Adrenal gland (tissue), 9 donors: ENCODE measurements at regions not wholly inside any gene's neighbourhood (a gene's known extent, or its start where the extent isn't known, plus 50 kb on each side); places are given as distances from the start of the nearest gene placed in this dataset.

Source experiments
- DNase-seq, 7 donors: peaks; one replicate each; pipeline ENCODE4 v3.0.0-alpha.2; 2019 to 2020
- H3K27ac ChIP-seq, 5 donors: fragments of 200-600 bp; sonication (generic) in 4 of 5; 1 replicate in 3 of 5; 2 replicates in 2 of 5; pipeline versions ENCODE4 v1.5.1 to v1.8.0; 2016 to 2020; ENCODE audit warnings: mild to moderate bottlenecking in 1 of 5
- H3K27me3 ChIP-seq: fragments of 200-600 bp; 2 replicates; pipeline ENCODE4 v1.8.0; 2021
- H3K36me3 ChIP-seq, 2 donors: fragments of 200-600 bp; replicated peaks in 1 of 2; 1 replicate in 1 of 2; 2 replicates in 1 of 2; pipeline versions ENCODE4 v1.5.1 to v1.8.0; 2018 to 2022
- H3K4me1 ChIP-seq, 2 donors: fragments of 200-600 bp; replicated peaks in 1 of 2; 1 replicate in 1 of 2; 2 replicates in 1 of 2; pipeline versions ENCODE4 v1.5.1 to v1.8.0; 2018 to 2021
- H3K4me3 ChIP-seq, 4 donors: fragments of 200-600 bp; sonication (generic) in 3 of 4; one replicate each; pipeline ENCODE4 v1.5.1; 2016 to 2018
- H3K9me3 ChIP-seq, 3 donors: fragments of 200-600 bp; sonication (generic) in 1 of 3; replicated peaks in 1 of 3; 1 replicate in 2 of 3; 2 replicates in 1 of 3; pipeline versions ENCODE4 v1.5.1 to v1.8.0; 2016 to 2021
- POLR2A ChIP-seq, 2 donors: fragments of 450-650 bp; IDR thresholded peaks; one replicate each; pipeline ENCODE4 v1.6.1; 2017; ENCODE audit warnings: antibody characterized with exemption in 2 of 2, mild to moderate bottlenecking in 2 of 2, moderate library complexity in 1 of 2
- WGBS, 4 donors: extraction: QIAGEN DNeasy Blood & Tissue Kit in 2 of 4; methylation state at CpG; one replicate each; pipeline versions ENCODE4 v1.1.5 to v1.1.7; 2013 to 2017; 5-methylcytosine and 5-hydroxymethylcytosine counted together
- intact Hi-C, 2 donors: fragments of 100-400 bp; cut with DNase I; formaldehyde crosslinking; loops; one replicate each; pipeline versions ENCODE4 v1.14.1 to v1.15.0; 2022 to 2023
- TF ChIP-seq, protein P1 (sequence below), 6 experiments: fragments of 450-650 bp in 4 of 6; fragments of 200-600 bp in 2 of 6; sonication (generic) in 1 of 6; IDR thresholded peaks; 1 replicate in 5 of 6; 2 replicates in 1 of 6; pipeline versions ENCODE4 v1.5.1 to v1.8.0; 2016 to 2021; ENCODE audit warnings: antibody characterized with exemption in 6 of 6, mild to moderate bottlenecking in 2 of 6, moderate library complexity in 1 of 6
- donor health status: healthy with polysubstance abuse.
- donor health status: Bipolar disorder and iron deficiency.
- donor health status: DM: yes; HTN: yes; CAD: no.
- donor health status: DM: no; HTN: no; CAD: no.
- donor health status: DM: no; HTN: no; CAD: no.

DNA sequence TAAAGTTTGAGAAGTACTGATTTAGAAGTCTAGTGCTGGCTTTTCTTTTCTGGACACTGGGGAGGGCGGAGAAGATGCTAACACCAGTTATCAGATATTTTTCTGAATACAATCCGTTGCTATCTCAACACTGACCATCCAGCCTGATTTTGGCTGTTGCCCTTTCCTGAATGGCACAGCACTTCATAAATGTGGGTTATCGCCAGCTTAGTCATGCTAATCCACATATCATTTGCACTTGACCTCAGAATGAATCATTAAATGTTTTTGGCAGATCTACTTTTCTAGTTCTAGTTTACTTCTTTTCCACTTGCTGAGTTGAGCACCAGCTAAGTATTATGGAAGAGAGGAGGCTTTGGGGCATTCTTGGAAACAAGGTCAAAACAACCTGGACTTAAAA is 60.8 kb upstream of the ESX1 start:
- intact Hi-C loops = no loop called here
- H3K36me3 ChIP-seq = no peaks in the 10 kb centered on the region
- peaks cover 28% of the 10 kb centered on the region for H3K27me3 ChIP-seq
- 28 to 61% (median 46%) methylated on average over 3 of the region's 3 CpGs for WGBS, 4 donors
- DNase-seq = peak in 5 of 7 donors; percentile 16 to 44 (median 26)
- H3K9me3 ChIP-seq = no peaks in the 10 kb centered on the region
- H3K4me1 ChIP-seq = no peaks in the 10 kb centered on the region
- no peak overlapping the region for H3K27ac ChIP-seq
- TF ChIP-seq, protein P1, sequence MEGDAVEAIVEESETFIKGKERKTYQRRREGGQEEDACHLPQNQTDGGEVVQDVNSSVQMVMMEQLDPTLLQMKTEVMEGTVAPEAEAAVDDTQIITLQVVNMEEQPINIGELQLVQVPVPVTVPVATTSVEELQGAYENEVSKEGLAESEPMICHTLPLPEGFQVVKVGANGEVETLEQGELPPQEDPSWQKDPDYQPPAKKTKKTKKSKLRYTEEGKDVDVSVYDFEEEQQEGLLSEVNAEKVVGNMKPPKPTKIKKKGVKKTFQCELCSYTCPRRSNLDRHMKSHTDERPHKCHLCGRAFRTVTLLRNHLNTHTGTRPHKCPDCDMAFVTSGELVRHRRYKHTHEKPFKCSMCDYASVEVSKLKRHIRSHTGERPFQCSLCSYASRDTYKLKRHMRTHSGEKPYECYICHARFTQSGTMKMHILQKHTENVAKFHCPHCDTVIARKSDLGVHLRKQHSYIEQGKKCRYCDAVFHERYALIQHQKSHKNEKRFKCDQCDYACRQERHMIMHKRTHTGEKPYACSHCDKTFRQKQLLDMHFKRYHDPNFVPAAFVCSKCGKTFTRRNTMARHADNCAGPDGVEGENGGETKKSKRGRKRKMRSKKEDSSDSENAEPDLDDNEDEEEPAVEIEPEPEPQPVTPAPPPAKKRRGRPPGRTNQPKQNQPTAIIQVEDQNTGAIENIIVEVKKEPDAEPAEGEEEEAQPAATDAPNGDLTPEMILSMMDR (IDR thresholded peaks at IDR 0.05) = no peak
- TF ChIP-seq POLR2A (IDR thresholded peaks at IDR 0.05) = no peak
- H3K4me3 ChIP-seq = no peak overlapping the region

DNA sequence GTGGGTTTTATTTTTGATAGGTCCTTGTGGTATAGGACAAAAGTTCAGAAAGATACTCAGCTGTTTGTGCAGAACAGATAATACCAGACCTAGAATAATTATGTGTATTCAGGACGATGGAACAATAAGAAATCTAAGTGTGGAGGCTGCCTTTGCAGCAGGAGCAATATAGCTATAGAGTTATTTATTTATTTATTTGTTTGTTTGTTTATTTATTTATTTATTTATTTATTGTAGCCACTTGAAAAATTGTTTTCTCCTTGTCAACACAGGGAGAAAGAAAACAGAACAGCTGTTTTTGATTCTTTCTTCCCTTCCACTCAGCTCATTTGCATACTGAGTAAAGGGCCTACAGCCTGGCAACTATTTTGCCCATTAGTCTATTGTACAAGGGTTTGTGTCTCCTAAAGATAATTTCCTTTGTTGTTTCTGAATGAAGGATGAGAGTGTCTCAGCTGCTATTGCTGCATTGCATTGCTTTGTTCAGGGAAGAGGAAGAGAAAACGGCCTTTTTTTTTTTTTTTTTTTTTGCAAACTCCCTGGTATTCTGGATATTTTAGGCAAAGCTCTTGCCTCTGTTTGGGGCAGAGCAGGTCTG is 56.0 kb upstream of the ESX1 start:
- Histone ChIP-seq H3K4me1 (no peaks in the 10 kb centered on the region), H3K36me3 (no peaks in the 10 kb centered on the region), H3K9me3 (no peaks in the 10 kb centered on the region), H3K27ac (no peak overlapping the region), H3K4me3 (no peak overlapping the region), H3K27me3 (peaks cover 30% of the 10 kb centered on the region)
- no peak for TF ChIP-seq POLR2A (IDR thresholded peaks at IDR 0.05)
- TF ChIP-seq, protein P1 (IDR thresholded peaks at IDR 0.05) = no peak
- intact Hi-C loops = no loop called here
- WGBS, 4 donors = 53 to 75% (median 63%) methylated on average over 2 of the region's 2 CpGs
- DNase-seq = no peak

GRCh38 chrX:104310090-104310489 is 55.4 kb upstream of the ESX1 start:
- H3K4me1 ChIP-seq = no peaks in the 10 kb centered on the region
- no peaks in the 10 kb centered on the region for H3K9me3 ChIP-seq
- WGBS, 4 donors = 20 to 47% (median 28%) methylated on average over 7 to 12 of the region's 12 CpGs
- H3K27ac ChIP-seq = no peak overlapping the region
- H3K4me3 ChIP-seq = peak overlapping the region in 1 of 4 donors; percentile 35
- TF ChIP-seq, protein P1 (IDR thresholded peaks at IDR 0.05) = peak in 2 of 6 experiments; percentile 3 to 13
- TF ChIP-seq POLR2A (IDR thresholded peaks at IDR 0.05) = no peak
- intact Hi-C loops = no loop called here
- H3K36me3 ChIP-seq = no peaks in the 10 kb centered on the region
- no peak for DNase-seq
- peaks cover 34% of the 10 kb centered on the region for H3K27me3 ChIP-seq

GRCh38 chrX:104309169-104309568 is 54.4 kb upstream of the ESX1 start:
- TF ChIP-seq, protein P1 (IDR thresholded peaks at IDR 0.05) = no peak
- TF ChIP-seq POLR2A (IDR thresholded peaks at IDR 0.05) = no peak

More at GRCh38 chrX:104309169-104309568, 54.4 kb upstream of the ESX1 start:
- Histone ChIP-seq H3K4me1 (no peaks in the 10 kb centered on the region), H3K4me3 (no peak overlapping the region), H3K36me3 (no peaks in the 10 kb centered on the region), H3K27me3 (peaks cover 34% of the 10 kb centered on the region), H3K9me3 (no peaks in the 10 kb centered on the region), H3K27ac (no peak overlapping the region)
- WGBS, 4 donors = 66 to 91% (median 69%) methylated on average over 2 to 5 of the region's 5 CpGs
- DNase-seq = no peak
- intact Hi-C loops = no loop called here
